ENCODE measurements at regions not wholly inside any gene's neighbourhood (a gene's known extent, or its start where the extent isn't known, plus 50 kb on each side); places are given as distances from the start of the nearest gene placed in this dataset.

DNA sequence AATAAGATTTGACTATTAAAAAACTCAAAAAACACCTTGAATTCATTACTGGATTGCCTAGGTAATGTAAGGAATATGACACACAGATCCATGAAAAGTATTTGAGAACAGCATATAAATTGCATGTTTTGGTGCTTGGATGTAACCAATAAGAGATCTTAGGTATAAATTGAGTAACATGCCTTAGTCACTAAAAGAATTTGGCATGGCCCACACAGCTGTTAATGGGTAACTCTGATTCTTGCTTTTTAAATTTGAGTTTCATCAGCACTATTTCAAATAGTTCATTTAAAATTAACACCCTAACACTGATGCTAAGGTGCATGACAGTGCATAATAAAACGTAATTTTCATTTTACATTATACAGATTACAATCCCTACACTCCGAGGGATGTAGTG is 779.3 kb upstream of the WWC1 start:
- DNase-seq = no peak

DNA sequence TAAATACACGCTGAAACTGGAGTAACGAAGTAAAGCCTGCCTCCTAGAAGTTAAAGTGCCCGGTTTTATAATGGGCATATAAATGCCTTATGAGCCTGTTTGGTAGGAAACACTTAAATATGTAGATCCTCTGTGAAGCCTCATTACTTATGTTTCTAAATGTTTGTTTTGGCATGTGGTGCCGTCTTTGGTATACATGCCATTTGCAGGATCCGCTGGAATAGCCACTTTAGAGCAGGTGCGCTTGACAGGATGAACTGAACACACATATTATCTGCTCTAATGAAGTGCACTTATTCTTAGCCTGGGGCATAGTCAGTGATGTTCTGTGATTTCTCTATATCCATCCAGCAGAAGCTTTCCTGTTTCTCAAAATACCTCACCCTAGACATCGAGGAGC is 778.1 kb upstream of the WWC1 start:
- no peak for DNase-seq

DNA sequence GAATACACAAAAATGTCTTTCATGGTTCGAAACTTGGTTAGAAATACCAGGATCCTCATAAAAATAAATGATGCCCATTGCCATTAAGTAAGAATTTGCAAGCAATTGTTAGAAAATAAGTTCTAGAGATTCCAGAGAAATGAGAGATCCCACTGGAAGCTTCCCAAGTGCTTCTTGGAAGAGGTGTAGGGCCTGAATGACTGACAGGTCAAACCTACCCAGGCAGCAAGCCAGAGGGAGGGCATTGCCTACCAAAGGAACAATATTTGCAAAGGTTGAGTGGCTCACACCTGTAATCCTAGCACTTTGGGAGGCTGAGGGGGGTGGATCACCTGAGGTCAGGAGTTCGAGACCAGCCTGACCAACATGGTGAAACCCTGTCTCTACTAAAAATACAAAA is 777.0 kb upstream of the WWC1 start:
- no peak for DNase-seq

DNA sequence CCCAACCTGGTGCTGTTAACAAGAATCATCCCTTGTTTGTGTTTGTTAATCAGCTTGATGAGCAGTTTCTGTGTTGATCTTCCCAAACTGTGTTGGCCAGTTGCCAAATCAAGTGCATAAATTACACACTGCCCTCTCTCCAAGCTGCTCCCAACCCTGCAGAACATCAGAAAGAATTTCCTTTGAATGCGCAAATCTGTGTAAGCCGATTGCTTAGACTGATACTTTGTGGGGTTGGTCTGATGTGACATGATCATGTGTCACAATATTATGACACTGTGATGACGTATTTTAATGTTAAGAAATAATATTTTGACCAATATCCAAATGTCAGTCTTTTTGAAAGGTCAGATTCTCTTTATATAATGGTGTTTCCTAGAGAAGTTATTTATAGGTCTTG is 766.4 kb upstream of the WWC1 start:
- DNase-seq = no peak

DNA sequence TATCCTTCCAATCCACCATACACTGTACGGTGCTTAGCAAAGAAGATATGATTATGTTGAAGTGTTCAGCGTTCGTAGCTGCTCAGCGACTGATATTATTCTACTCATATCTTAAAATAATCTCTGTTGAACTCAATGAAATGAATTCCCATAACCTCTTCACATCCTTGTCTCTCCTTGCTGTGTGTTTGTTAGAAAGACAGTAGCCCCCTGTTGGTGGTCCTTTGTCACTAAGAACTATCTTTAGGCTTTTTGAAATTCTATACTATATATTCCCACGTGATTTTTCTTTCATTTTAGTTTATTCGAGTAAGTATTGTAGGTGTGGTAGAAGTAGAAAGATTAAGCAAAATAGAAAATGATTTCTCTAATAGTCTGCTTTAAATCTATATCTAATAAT is 762.8 kb upstream of the WWC1 start:
- no peak for DNase-seq

DNA sequence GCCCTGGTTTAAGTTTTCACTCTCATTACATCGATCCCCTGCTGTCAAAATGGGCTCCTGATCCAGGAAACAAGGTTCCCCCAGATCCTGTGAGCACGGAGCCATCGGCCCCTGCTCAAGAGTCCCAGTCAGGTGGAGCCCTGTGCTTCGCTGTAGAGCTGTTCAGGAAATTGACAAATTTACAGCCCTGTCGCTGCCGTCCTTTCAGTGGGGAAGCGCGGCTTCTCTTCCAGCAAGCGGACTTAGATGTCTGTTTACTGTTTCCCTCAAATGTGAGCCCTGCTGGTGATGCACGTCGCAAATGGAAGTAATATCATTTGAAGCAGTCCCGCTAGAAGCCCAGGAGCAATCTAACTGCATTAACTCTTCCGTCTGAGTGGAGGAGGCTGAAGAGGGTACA is 760.9 kb upstream of the WWC1 start:
- DNase-seq = no peak

DNA sequence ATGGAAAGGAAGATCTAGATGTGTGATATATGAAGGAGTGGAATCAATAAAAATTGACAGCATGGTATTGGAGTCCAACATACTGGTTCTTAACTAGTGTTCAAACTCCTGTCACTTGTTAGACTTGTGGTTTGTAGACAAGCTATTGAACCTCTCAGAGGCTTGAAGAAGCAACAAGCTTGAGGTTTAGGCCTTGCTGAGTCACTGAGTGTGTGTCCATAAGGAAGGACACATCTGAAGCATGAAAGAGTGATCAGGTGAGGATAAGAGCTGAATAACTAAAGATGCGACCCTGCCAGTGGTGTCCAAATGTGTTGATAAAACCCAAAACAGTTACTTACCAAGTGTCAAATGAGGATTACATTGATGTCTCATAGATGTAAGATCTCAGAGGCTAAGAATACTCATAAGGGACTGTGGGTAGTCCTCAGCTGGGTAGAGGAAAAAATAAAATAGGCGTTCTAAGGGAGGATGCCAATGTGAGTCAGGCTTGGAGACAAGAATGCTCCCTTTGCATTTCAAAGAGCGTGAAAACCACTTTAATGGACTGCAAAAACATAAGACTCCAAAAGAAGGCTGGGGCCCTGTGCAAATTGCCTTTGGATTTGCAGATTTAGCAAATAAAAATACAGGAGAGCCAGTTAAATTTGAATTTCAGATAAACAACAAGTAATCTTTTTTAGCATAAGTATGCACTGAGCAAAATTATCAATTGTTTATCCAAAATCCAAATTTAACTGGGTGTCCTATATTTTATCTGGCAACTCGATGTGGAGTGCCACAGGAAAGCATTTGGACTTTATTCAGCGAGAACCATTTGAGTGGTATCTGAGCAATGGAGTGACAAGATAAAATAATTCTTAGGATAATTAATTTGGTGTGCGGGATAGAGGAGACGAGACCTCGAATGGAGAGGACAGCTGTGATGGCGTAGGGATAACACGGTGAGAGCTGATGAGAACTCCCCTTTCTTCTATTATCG is 757.3 kb upstream of the WWC1 start:
- no peak for DNase-seq

- no peak for DNase-seq
These were observed 751.7 kb upstream of the WWC1 start for GRCh38 chr5:167539747-167540146.

DNA sequence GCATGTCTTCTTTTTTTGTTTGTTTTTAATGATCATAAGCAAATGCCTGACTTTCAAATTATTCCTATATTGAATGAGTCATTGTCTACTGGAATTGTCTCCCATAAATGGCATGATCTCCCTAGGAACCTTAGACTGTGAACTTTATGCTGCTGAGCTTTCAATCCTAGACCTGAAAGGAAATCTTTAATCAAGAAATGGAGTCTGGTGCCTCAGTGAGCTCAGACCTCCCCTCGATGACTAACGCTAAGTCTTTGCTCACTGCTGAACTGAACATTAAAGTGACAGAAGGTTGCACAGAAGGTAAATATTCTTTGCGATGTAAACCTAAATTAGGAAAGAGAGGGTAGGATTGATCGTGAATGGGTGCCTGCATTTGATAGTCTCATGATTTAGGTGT is 745.2 kb upstream of the WWC1 start:
- DNase-seq = no peak

DNA sequence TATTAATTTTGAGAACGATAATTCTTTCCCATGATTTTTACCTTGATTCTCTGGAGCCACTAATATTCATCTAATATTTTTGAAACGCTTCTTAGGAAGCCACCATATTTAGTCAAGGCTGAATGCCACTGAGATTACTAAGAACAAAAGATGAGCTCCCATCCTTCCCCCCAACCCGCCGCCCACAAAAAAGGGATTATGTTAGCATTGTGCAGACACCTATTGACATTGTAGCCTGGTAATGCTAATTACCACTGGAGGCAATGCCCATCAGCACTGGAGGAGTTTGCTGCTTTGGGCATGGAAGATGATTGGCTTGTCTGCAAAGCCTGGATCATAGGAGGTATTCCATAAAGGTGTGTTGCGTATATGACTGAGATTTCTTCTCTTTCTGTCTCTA is 739.1 kb upstream of the WWC1 start:
- no peak for DNase-seq

DNA sequence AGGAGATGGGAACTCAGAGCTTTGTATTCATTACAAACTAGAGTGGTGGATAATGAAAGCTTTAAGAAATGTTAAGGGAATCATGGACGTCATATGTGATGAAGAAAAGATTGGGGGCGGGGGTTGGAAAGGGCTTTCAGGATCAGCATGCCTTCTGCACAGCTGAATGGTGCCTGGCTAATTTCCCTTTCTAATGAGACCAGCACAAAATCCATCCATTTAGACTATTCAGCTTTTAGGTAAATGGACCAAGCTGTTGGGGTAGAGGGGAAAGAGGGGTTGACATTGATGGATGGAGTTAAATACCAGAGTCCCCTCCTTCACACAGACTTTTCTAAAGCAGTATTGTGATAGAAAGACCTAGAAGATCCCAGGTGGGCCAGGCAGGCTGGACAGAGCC is 737.9 kb upstream of the WWC1 start:
- DNase-seq = no peak

GRCh38 chr5:167554564-167555290 is 736.7 kb upstream of the WWC1 start:
- no peak for DNase-seq

- DNase-seq = no peak
These were observed 735.8 kb upstream of the WWC1 start for GRCh38 chr5:167555565-167556166.

DNA sequence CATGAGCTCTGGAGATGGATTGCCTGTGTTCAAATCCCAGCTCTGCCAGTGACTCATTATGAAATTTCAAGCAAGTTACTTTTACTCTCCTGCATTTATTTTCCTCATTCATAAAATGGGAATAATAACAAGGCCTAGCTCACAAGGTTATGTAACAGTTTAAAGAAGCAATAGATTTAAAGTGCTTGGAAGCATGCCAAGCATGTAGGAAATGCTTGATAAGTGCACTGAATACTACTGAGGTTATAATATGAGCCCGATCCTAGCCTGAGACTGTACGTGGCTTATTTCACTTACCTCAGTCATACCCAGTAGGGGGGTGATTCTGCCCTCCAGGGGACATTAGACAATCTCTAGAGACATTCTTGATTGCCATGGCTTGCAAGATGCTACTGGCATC is 734.1 kb upstream of the WWC1 start:
- DNase-seq = no peak

DNA sequence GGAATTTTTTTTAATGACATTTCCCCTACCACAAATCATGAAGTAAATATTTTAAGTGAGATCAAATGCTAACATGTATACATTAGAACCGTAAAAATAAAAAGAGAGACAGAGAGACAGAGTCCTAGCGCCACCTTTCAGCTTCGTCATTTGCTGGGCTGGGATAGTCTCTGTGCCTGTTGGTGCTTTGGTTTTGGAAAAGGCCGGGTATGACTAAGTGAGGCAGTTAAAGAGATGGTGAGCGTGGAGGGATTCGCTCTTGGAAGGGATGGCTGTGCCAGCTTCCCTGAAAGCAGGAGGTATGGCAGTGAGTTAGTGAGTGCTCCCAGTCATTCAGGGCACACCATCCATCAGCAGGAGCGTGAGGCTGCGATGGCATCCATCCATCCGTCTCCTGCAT is 729.6 kb upstream of the WWC1 start:
- DNase-seq = no peak

DNA sequence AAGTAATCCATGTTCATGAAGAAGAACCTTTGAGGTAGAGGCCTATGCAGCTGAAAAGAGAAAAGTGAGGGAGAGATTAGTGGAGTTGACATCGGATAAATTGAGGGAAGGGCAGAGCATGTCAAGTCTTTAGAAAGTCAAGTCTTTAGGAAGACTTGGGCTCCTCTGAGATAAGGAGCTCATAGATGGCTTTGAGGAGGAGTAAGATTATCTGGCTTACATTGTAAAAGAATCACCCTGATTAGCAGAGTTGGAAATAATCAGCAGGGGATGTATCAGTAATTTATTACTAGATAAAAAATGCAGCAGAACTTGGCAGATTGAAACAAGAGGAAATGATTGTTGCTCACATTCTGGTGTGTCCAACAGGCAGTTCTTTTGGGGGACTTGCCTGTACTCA is 727.2 kb upstream of the WWC1 start:
- DNase-seq = no peak

GRCh38 chr5:167565189-167565954 is 726.1 kb upstream of the WWC1 start:
- DNase-seq = no peak

- no peak for DNase-seq
These were observed 721.0 kb upstream of the WWC1 start for GRCh38 chr5:167570431-167570830.

- no peak for DNase-seq
These were observed 719.6 kb upstream of the WWC1 start for GRCh38 chr5:167571824-167572223.

- no peak for DNase-seq
These were observed 717.9 kb upstream of the WWC1 start for GRCh38 chr5:167573370-167574127.

GRCh38 chr5:167574464-167574863 is 717.0 kb upstream of the WWC1 start:
- no peak for DNase-seq

GRCh38 chr5:167575330-167575729 is 716.1 kb upstream of the WWC1 start:
- DNase-seq = no peak
